GM12878 (cell line): ENCODE measurements at regions not wholly inside any gene's neighbourhood (a gene's known extent, or its start where the extent isn't known, plus 50 kb on each side); places are given as distances from the start of the nearest gene placed in this dataset.

ENCODE experiments used
- CEBPB ChIP-seq, 2 experiments: fragments of 150-350 bp in 1 of 2; IDR thresholded peaks; 2 replicates each; pipeline ENCODE4 v1.6.1; 2012 to 2014; ENCODE audit warnings: low read depth in 2 of 2, low read length in 2 of 2, borderline replicate concordance in 1 of 2, inconsistent platforms in 1 of 2
- CTCF ChIP-seq, 3 experiments: IDR thresholded peaks in 2 of 3; conservative IDR thresholded peaks in 1 of 3; 2 replicates each; pipeline ENCODE4 v1.5.1; 2011; ENCODE audit warnings: low read depth in 3 of 3, low read length in 3 of 3, mild to moderate bottlenecking in 3 of 3, control low read depth in 2 of 3, moderate library complexity in 2 of 3, inconsistent platforms in 1 of 3, mixed read lengths in 1 of 3; ENCODE audit not compliant: control insufficient read depth in 2 of 3, insufficient read depth in 1 of 3; ENCODE audit errors: extremely low read depth in 1 of 3
- IKZF1 ChIP-seq: fragments of 450-650 bp; conservative IDR thresholded peaks from 2 replicates; pipeline ENCODE4 v1.6.1; 2017; ENCODE audit warnings: antibody characterized with exemption, mild to moderate bottlenecking
- KDM1A ChIP-seq: fragments of 200-600 bp; sonication (generic); IDR thresholded peaks from 2 replicates; pipeline ENCODE4 v1.6.1; 2016; ENCODE audit warnings: borderline replicate concordance
- SMAD1 ChIP-seq: fragments of 450-650 bp; IDR thresholded peaks from 2 replicates; pipeline ENCODE4 v1.6.1; 2018; ENCODE audit warnings: mild to moderate bottlenecking, low read depth; ENCODE audit not compliant: partially characterized antibody

GRCh38 chr12:87518481-87518880 is 510.7 kb downstream of the C12orf50 start:
- no peak for TF ChIP-seq CTCF (IDR thresholded peaks at IDR 0.05 in 2 of 3, conservative IDR thresholded peaks at IDR 0.05 in 1 of 3; ENCODE audit: control insufficient read depth in 2 of 3, extremely low read depth in 1 of 3, insufficient read depth in 1 of 3, low read depth in 3 of 3, low read length in 3 of 3)
- TF ChIP-seq CEBPB (IDR thresholded peaks at IDR 0.05; ENCODE audit: borderline replicate concordance in 1 of 2, low read depth in 2 of 2, low read length in 2 of 2) = no peak
- TF ChIP-seq KDM1A = no peak
- TF ChIP-seq IKZF1 = no peak
- TF ChIP-seq SMAD1 = no peak
